ENCODE measurements at regions not wholly inside any gene's neighbourhood (a gene's known extent, or its start where the extent isn't known, plus 50 kb on each side); places are given as distances from the start of the nearest gene placed in this dataset.

DNA sequence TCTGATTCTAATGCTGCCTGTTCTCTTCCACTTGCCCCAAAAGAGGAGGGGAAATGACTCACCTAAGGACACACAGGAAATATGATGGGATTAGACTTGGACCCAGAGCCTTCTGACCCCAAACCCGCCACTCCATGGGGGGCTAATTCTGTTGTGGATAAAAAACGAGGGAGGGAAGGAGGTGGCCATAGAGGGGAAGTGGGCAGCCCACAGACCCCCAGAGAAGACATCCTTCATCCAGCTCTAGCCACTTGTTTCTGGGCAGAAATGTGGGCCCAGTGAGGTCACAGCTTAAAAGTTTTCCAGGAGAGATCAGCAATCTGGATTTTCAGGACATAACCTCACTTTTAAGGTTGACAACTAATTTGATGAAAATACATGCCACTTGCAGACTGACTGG is 202.1 kb downstream of the ANKRD60 start (continued):
- TF ChIP-seq, protein P1, sequence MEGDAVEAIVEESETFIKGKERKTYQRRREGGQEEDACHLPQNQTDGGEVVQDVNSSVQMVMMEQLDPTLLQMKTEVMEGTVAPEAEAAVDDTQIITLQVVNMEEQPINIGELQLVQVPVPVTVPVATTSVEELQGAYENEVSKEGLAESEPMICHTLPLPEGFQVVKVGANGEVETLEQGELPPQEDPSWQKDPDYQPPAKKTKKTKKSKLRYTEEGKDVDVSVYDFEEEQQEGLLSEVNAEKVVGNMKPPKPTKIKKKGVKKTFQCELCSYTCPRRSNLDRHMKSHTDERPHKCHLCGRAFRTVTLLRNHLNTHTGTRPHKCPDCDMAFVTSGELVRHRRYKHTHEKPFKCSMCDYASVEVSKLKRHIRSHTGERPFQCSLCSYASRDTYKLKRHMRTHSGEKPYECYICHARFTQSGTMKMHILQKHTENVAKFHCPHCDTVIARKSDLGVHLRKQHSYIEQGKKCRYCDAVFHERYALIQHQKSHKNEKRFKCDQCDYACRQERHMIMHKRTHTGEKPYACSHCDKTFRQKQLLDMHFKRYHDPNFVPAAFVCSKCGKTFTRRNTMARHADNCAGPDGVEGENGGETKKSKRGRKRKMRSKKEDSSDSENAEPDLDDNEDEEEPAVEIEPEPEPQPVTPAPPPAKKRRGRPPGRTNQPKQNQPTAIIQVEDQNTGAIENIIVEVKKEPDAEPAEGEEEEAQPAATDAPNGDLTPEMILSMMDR (IDR thresholded peaks at IDR 0.05; ENCODE audit: control extremely low read depth in 1 of 3, insufficient read depth in 1 of 3, low read depth in 1 of 3, low read length in 3 of 3) = no peak
- TF ChIP-seq TEAD4 (IDR thresholded peaks at IDR 0.05; ENCODE audit: low read depth, low read length) (no peak), SIX5 (IDR thresholded peaks at IDR 0.05; ENCODE audit: low read depth, low read length) (no peak), KDM1A (IDR thresholded peaks at IDR 0.05; ENCODE audit: borderline replicate concordance, low read length) (no peak), CEBPB (IDR thresholded peaks at IDR 0.05; ENCODE audit: low read depth, low read length) (no peak), RBBP5 (IDR thresholded peaks at IDR 0.05; ENCODE audit: borderline replicate concordance, low read depth, low read length) (no peak), BACH1 (IDR thresholded peaks at IDR 0.05; ENCODE audit: low read length) (no peak), SIN3A (conservative IDR thresholded peaks at IDR 0.05 in 1 of 2, IDR thresholded peaks at IDR 0.05 in 1 of 2; ENCODE audit: low read depth in 1 of 2, low read length in 2 of 2) (no peak), CTBP2 (IDR thresholded peaks at IDR 0.05; ENCODE audit: borderline replicate concordance, insufficient read depth, insufficient read length, low read length) (no peak)
- TF ChIP-seq, protein P2, sequence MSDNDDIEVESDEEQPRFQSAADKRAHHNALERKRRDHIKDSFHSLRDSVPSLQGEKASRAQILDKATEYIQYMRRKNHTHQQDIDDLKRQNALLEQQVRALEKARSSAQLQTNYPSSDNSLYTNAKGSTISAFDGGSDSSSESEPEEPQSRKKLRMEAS (IDR thresholded peaks at IDR 0.05) = no peak

Data from H1 (cell line).